Naive B cell (primary cell): ENCODE measurements at regions not wholly inside any gene's neighbourhood (a gene's known extent, or its start where the extent isn't known, plus 50 kb on each side); places are given as distances from the start of the nearest gene placed in this dataset.

ENCODE experiments used
- ATAC-seq, 2 donors: fragments of 150-1000 bp; cut with Tn5 transposase; 2 replicates each; pipeline ENCODE4 v1.10.0; 2021; ENCODE audit warnings: low read depth in 2 of 2, mild to moderate bottlenecking in 2 of 2, moderate library complexity in 2 of 2
- DNase-seq: peaks from one replicate; pipeline ENCODE4 v3.0.0; 2022
- H3K27ac Mint-ChIP-seq, 6 donors: one replicate each; pipeline ENCODE4 v1.8.0; 2020 to 2022; ENCODE audit warnings: mild to moderate bottlenecking in 6 of 6, mixed read lengths in 6 of 6, moderate library complexity in 5 of 6, inconsistent platforms in 2 of 6
- H3K27me3 Mint-ChIP-seq, 3 donors: one replicate each; pipeline ENCODE4 v1.8.0; 2021 to 2022; ENCODE audit warnings: mixed read lengths in 3 of 3, mild to moderate bottlenecking in 1 of 3
- H3K36me3 Mint-ChIP-seq, 2 donors: one replicate each; pipeline ENCODE4 v1.8.0; 2020 to 2022; ENCODE audit warnings: mixed read lengths in 2 of 2, inconsistent platforms in 1 of 2, mild to moderate bottlenecking in 1 of 2
- H3K4me1 Mint-ChIP-seq, 3 donors: one replicate each; pipeline ENCODE4 v1.8.0; 2020 to 2022; ENCODE audit warnings: mixed read lengths in 3 of 3, inconsistent platforms in 1 of 3, mild to moderate bottlenecking in 1 of 3, moderate library complexity in 1 of 3
- H3K4me3 Mint-ChIP-seq, 8 donors: one replicate each; pipeline ENCODE4 v1.8.0; 2020 to 2022; ENCODE audit warnings: mild to moderate bottlenecking in 8 of 8, mixed read lengths in 8 of 8, moderate library complexity in 8 of 8, inconsistent platforms in 2 of 8
- H3K9me3 Mint-ChIP-seq, 7 donors: one replicate each; pipeline ENCODE4 v1.8.0; 2020 to 2022; ENCODE audit warnings: mixed read lengths in 7 of 7, mild to moderate bottlenecking in 5 of 7, inconsistent platforms in 2 of 7, moderate library complexity in 1 of 7

DNA sequence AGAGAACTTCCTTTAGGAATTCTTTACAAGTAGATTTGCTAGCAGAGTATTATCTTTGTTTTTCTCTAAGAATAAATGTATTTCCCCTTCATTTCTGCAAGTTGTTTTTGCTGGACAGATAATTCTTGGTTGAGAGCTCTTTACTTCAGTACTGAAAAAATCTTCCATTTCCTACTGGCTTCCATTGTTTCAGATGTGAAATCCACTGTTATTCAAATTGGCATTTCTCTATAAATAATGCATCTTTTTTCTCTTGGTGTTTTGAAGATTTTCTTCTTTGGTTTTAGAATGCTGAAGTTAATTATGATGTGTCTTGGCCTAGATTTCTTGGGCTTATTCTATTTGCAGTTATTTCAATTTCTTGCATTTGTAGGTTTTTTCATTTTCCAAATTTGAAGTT is 270.0 kb upstream of the GYPC start:
- H3K36me3 Mint-ChIP-seq: peaks cover 10 to 11% of the 10 kb centered on the region in 2 donors
- no peak for ATAC-seq
- H3K4me3 Mint-ChIP-seq: no peak overlapping the region
- H3K9me3 Mint-ChIP-seq: peaks cover 8 to 23% (median 16%) of the 10 kb centered on the region in 7 donors
- H3K27ac Mint-ChIP-seq: no peak overlapping the region
- no peak for DNase-seq
- peaks cover 0 to 8% (median 6%) of the 10 kb centered on the region in 3 donors for H3K27me3 Mint-ChIP-seq
- no peaks in the 10 kb centered on the region for H3K4me1 Mint-ChIP-seq

DNA sequence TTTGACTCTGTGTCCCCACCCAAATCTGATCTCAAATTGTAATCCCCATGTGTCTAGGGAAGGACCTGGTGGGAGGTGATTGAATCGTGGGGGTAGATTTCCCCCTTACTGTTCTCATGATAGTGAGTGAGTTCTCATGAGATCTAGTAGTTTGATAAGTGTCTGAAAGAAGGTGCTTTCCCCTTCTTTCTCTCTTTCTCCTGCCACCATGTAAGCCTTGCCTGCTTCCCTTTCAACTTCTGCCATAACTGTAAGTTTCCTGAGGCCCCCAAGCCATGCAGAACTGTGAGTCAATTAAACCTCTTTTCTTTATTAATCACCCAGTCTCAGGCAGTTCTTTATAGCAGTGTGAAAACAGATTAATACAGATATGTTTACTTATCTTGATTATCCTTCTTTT is 266.5 kb upstream of the GYPC start:
- no peak overlapping the region for H3K4me3 Mint-ChIP-seq
- H3K9me3 Mint-ChIP-seq: peaks cover 4 to 23% (median 16%) of the 10 kb centered on the region in 7 donors
- peaks cover 10 to 11% of the 10 kb centered on the region in 2 donors for H3K36me3 Mint-ChIP-seq
- H3K27me3 Mint-ChIP-seq: peaks cover 0 to 4% (median 0%) of the 10 kb centered on the region in 3 donors
- no peak overlapping the region for H3K27ac Mint-ChIP-seq
- DNase-seq (no peak), ATAC-seq (no peak)
- no peaks in the 10 kb centered on the region for H3K4me1 Mint-ChIP-seq

DNA sequence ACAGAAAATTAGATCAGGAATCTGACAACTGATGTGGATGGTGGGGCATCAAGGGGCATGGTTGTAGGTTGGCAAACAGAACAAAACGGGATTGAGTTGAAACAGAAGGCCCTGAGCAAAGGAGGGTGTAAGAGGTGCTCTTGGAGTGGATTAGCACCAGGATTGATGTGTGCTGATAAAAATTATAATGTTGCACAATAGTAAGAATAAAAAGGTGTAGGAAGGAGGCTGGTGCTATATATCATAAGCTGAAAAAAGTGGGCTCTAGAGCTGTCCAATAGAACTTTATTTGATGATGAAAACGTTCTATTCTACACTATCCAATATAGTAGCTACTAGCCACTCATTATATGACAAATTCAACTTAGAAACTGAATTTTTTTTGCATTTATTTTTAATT is 263.1 kb upstream of the GYPC start:
- no peak for ATAC-seq
- H3K27me3 Mint-ChIP-seq: peaks cover 10 to 21% (median 11%) of the 10 kb centered on the region in 3 donors
- peaks cover 0 to 3% (median 0%) of the 10 kb centered on the region in 7 donors for H3K9me3 Mint-ChIP-seq
- no peaks in the 10 kb centered on the region for H3K36me3 Mint-ChIP-seq
- no peak overlapping the region for H3K4me3 Mint-ChIP-seq
- DNase-seq: no peak
- no peak overlapping the region for H3K27ac Mint-ChIP-seq
- H3K4me1 Mint-ChIP-seq: no peaks in the 10 kb centered on the region

DNA sequence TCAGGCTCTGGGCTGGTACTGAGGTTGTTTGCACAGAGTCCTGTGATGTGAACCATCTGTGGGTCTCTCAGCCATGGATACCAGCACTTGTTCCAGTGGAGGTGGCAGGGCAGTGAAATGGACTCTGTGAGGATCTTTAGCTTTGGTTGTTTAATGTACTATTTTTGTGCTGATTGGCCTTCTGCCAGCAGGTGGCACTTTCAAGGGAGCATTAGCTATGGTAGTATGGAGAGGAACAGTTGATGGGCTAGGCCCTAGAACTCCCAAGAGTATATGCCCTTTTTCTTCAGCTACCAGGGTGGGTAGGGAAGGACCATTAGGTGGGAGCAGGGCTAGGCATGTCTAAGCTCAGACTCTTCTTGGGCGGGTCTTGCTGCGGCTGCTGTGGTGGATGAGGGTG is 257.0 kb upstream of the GYPC start:
- no peaks in the 10 kb centered on the region for H3K36me3 Mint-ChIP-seq
- no peak overlapping the region for H3K27ac Mint-ChIP-seq
- peaks cover 0 to 3% (median 0%) of the 10 kb centered on the region in 7 donors for H3K9me3 Mint-ChIP-seq
- no peak overlapping the region for H3K4me3 Mint-ChIP-seq
- no peak for ATAC-seq
- no peaks in the 10 kb centered on the region for H3K4me1 Mint-ChIP-seq
- H3K27me3 Mint-ChIP-seq: peaks cover 12 to 40% (median 20%) of the 10 kb centered on the region in 3 donors
- peak; percentile 0 for DNase-seq

DNA sequence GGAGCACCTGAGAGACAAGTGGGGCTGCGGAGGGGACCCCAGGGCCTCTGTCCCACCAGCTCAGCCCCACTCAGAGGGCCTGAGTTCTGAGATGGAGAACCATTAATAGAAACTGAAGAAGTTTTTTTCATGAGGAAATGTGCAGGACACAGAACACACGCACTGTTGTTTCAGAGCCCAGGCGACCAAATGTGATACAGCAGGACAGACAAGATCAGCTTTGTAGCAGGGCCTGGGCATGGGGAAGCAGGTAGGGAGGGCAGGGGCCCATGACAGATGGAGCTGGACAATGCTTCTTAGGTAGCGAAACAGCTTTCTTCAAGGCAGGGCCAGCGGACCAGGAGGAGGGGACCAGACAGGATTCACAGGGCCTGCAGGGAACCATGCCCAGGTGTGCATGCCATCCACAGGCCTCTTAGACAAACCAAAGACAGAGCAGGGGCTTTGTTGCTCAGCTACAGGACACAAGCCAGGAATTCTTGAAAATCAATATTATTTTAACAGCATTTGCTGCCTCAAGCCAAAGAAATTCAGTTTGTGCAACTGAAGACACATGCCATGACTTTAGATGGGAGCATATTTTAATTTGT is 252.8 kb upstream of the GYPC start:
- no peaks in the 10 kb centered on the region for H3K36me3 Mint-ChIP-seq
- ATAC-seq: no peak
- H3K27me3 Mint-ChIP-seq: peaks cover 9 to 17% (median 13%) of the 10 kb centered on the region in 3 donors

DNA sequence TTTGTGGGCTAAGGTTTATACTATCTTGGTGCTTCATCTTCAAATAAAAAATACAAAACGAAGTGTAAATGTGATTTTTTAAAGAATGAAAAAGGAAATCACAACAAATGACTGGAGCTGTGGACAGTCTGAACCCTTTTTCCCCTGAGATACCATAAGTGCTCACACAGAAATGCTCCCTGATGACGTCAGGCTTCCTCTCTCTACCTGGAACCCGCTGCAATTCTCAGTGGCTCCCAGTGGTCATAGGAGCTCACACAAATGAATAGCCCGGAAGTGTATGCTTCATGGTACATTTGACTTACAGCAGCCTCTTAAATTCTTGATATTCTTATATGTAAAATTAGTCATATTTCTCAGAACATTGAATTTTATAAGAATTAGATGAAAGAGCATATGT is 249.7 kb upstream of the GYPC start:
- peaks cover 0 to 9% (median 7%) of the 10 kb centered on the region in 3 donors for H3K27me3 Mint-ChIP-seq
- no peaks in the 10 kb centered on the region for H3K36me3 Mint-ChIP-seq
- H3K4me1 Mint-ChIP-seq: no peaks in the 10 kb centered on the region
- DNase-seq: no peak
- H3K4me3 Mint-ChIP-seq: no peak overlapping the region
- H3K27ac Mint-ChIP-seq: no peak overlapping the region
- peaks cover 0 to 3% (median 0%) of the 10 kb centered on the region in 7 donors for H3K9me3 Mint-ChIP-seq
- no peak for ATAC-seq

More for the DNA sequence above, 252.8 kb upstream of the GYPC start:
- DNase-seq: no peak
- Mint-ChIP-seq H3K27ac (no peak overlapping the region), H3K4me3 (no peak overlapping the region), H3K4me1 (no peaks in the 10 kb centered on the region), H3K9me3 (peaks cover 0 to 3% (median 0%) of the 10 kb centered on the region in 7 donors)

DNA sequence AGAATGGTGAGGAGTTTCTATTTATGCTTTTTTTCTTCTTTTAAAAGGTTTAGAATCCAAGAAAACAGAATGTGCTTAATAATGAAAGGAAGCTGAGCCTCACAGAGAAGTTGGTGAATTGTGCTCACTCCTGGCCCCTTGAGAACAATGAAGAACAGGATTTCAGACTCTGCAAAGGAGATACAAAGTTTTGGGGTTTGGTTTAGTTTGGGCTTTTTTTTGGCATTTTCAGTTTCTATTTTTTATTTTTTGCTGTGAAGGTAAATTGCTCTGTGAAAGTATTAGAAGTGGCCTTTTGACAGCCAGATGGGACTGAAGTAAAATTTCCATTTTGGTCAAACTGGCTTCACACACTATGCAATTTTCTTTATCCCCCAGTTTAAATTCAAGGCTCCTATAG is 247.3 kb upstream of the GYPC start:
- Mint-ChIP-seq H3K4me3 (no peak overlapping the region), H3K4me1 (no peaks in the 10 kb centered on the region), H3K9me3 (peaks cover 0 to 1% (median 0%) of the 10 kb centered on the region in 7 donors), H3K27me3 (peaks cover 0 to 7% (median 0%) of the 10 kb centered on the region in 3 donors), H3K36me3 (no peaks in the 10 kb centered on the region), H3K27ac (no peak overlapping the region)
- DNase-seq (no peak), ATAC-seq (no peak)

DNA sequence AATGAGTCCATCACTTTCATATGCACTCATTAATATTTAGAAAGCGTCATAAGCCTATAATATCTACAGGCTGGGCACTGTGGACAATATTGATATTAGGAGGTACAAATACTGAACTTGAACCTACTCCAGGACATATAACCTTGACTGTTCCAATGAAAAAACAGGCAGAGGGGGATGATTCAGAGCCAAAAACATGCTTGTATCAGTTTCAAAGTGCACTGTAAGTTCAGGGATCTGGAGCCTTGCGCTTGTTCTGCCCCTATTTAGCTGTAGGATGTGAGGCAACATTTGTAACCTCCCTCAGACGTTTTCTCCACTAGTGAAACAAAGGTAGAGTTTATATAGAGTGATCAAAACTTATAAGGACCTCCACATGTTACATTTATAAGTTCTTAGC is 246.1 kb upstream of the GYPC start:
- Mint-ChIP-seq H3K4me3 (no peak overlapping the region), H3K4me1 (no peaks in the 10 kb centered on the region), H3K27ac (no peak overlapping the region), H3K27me3 (peaks cover 0 to 7% (median 0%) of the 10 kb centered on the region in 3 donors), H3K36me3 (no peaks in the 10 kb centered on the region), H3K9me3 (peaks cover 0 to 1% (median 0%) of the 10 kb centered on the region in 7 donors)
- DNase-seq (no peak), ATAC-seq (no peak)

DNA sequence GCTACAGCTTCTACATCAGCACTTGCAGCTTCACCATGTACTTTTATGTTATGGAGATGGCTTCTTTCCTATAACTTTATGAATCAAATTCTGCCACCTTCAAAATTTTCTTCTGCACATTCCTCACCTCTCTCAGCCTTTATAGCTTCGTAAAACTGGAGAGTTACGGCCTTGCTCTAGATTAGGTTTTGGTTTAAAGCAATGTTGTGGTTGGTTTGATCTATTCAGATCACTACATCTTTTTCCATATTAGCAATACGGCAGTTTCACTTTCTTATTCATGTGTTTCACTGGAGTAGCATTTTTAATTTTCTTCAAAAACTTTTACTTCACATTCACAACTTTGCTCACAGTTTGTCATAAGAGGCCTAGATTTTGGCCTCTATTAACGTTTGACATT is 242.9 kb upstream of the GYPC start:
- ATAC-seq (no peak), DNase-seq (no peak)
- Mint-ChIP-seq H3K27me3 (no peaks in the 10 kb centered on the region), H3K36me3 (no peaks in the 10 kb centered on the region), H3K9me3 (peaks cover 0 to 11% (median 4%) of the 10 kb centered on the region in 7 donors), H3K4me3 (no peak overlapping the region), H3K4me1 (no peaks in the 10 kb centered on the region), H3K27ac (no peak overlapping the region)

DNA sequence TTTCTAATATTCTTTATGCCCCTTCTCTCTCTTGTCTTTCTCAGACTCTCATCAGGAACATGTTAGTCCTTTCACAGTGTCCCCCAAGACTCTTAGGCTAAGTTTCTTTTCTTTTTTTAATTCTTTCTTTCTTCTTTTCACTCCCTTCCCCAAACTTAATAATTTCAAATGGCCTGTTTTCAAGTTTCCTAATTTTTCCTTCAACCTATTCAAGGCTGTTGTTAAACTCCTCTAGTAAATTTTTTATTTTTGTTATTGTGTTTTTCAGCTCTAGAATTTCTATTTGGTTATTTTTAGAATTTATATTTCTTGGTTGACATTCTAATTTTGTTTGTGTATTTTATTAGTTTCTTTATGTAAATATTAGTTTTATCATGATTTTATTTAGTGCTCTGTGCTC is 236.6 kb upstream of the GYPC start:
- H3K4me3 Mint-ChIP-seq: no peak overlapping the region
- DNase-seq: no peak
- peaks cover 4 to 53% (median 16%) of the 10 kb centered on the region in 7 donors for H3K9me3 Mint-ChIP-seq

DNA sequence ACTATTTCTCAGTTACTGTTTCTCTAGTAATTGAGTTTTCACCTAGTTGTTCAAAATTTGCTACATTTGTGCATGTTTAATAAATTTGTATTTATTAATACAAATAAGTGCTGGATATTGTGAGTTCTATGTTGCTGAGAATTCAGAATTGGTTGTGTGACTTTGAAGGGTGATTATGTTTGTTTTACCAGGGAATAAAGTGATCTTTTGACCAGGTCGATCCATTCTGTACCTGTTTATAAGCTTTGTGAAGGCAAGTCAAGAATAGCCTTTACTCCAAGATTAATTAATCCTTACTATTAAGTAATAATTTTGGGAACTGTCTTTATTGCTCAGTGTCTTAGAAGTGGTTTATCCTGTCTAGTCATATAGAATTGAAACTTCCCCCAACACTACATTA is 230.0 kb upstream of the GYPC start:
- H3K27me3 Mint-ChIP-seq: peaks cover 0 to 15% (median 6%) of the 10 kb centered on the region in 3 donors
- no peak overlapping the region for H3K27ac Mint-ChIP-seq
- ATAC-seq (no peak), DNase-seq (no peak)
- no peaks in the 10 kb centered on the region for H3K36me3 Mint-ChIP-seq
- H3K9me3 Mint-ChIP-seq: peaks cover 0 to 22% (median 3%) of the 10 kb centered on the region in 7 donors
- no peak overlapping the region for H3K4me3 Mint-ChIP-seq
- no peaks in the 10 kb centered on the region for H3K4me1 Mint-ChIP-seq

More for the DNA sequence above, 236.6 kb upstream of the GYPC start:
- H3K27me3 Mint-ChIP-seq: no peaks in the 10 kb centered on the region
- no peaks in the 10 kb centered on the region for H3K4me1 Mint-ChIP-seq
- no peak for ATAC-seq
- H3K36me3 Mint-ChIP-seq: peaks cover 0 to 8% of the 10 kb centered on the region in 2 donors
- no peak overlapping the region for H3K27ac Mint-ChIP-seq

DNA sequence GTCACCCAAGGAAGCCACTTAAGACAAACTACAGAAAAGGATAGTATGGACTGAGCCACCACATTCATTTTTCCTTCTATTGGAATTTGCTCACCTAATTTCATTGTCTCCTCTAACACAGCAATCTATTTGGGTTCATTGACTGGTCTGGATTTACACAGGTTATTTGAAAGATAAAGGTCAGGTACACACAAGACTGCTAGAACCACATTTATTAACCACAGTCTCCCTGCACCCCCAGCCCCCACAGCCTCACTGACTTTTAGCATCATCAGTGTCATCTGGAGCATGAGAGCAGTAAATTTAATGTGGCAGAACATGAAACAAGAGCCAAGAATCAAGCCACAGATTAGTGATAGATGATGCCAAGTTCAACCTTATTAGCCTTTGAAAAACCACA is 226.9 kb upstream of the GYPC start:
- Mint-ChIP-seq H3K27ac (no peak overlapping the region), H3K36me3 (no peaks in the 10 kb centered on the region), H3K4me1 (no peaks in the 10 kb centered on the region), H3K9me3 (peaks cover 0 to 7% (median 0%) of the 10 kb centered on the region in 7 donors), H3K27me3 (peaks cover 0 to 15% (median 6%) of the 10 kb centered on the region in 3 donors), H3K4me3 (no peak overlapping the region)
- ATAC-seq (no peak), DNase-seq (no peak)

DNA sequence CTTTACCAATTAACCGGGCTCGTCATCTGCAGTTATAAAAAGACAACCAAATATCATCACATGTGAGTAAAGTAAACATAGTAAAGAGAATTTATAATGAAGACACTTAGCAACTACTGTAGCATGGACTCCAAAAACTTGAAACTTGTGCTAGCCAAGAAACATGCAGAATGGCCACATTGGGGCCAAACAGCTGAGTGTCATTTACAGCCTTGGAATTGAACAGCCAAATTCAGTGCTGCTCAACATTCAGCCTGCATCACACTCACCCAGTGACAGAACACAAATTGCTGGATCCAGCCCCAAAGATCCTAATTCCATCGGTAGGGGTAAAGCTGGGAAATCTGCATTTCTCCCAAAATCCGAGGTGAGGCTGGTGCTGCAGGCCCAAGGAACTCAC is 224.8 kb upstream of the GYPC start:
- DNase-seq (no peak), ATAC-seq (no peak)
- Mint-ChIP-seq H3K36me3 (no peaks in the 10 kb centered on the region), H3K4me3 (peak overlapping the region in 1 of 8 donors; percentile 58), H3K27me3 (peaks cover 0 to 20% (median 6%) of the 10 kb centered on the region in 3 donors), H3K4me1 (no peaks in the 10 kb centered on the region), H3K27ac (no peak overlapping the region), H3K9me3 (peaks cover 0 to 7% (median 2%) of the 10 kb centered on the region in 7 donors)

DNA sequence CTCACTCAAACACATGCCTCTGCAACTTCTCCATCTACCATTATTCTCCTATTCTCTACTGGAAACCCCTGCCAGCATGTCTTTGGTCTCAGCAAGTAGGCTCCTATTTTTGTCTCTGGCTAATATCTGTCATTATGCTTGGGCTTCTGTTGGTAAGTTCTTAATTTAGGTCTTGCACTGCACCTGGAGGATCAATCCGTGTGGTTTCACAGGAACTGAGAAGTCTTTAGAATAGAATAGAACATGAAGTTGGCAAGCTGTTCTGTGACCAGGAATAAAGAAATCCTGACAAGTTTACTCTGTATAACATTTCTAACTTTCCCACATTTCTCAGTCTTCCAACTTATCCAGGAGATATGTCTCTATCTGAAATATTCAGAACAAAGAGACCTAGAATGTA is 219.5 kb upstream of the GYPC start:
- ATAC-seq: no peak
- Mint-ChIP-seq H3K9me3 (peaks cover 0 to 3% (median 1%) of the 10 kb centered on the region in 7 donors), H3K27me3 (peaks cover 5 to 12% (median 9%) of the 10 kb centered on the region in 3 donors), H3K4me3 (no peak overlapping the region), H3K4me1 (no peaks in the 10 kb centered on the region), H3K27ac (no peak overlapping the region), H3K36me3 (no peaks in the 10 kb centered on the region)
- DNase-seq: no peak
